GM12891 (cell line): ENCODE measurements at regions not wholly inside any gene's neighbourhood (a gene's known extent, or its start where the extent isn't known, plus 50 kb on each side); places are given as distances from the start of the nearest gene placed in this dataset.

ENCODE experiments used
- DNase-seq: peaks from one replicate; pipeline ENCODE4 v3.0.0; 2011; ENCODE audit warnings: low spot score; ENCODE audit not compliant: insufficient read length
- FAIRE-seq: peaks from 2 replicates; lab custom pipeline; 2011; peaks lifted over from hg19 to GRCh38; lab: Jason Lieb, UNC
- PAX5 ChIP-seq: IDR thresholded peaks from 2 replicates; pipeline ENCODE4 v1.6.1; 2011; ENCODE audit warnings: low read length, moderate library complexity, mild to moderate bottlenecking; ENCODE audit not compliant: insufficient read depth, severe bottlenecking
- POLR2A ChIP-seq: IDR thresholded peaks from 2 replicates; pipeline ENCODE4 v1.6.1; 2011; ENCODE audit warnings: low read depth, low read length, control low read depth
- POLR2AphosphoS5 ChIP-seq: IDR thresholded peaks from 2 replicates; pipeline ENCODE4 v1.6.1; 2011; ENCODE audit warnings: low read depth, low read length, control low read depth
- POU2F2 ChIP-seq: IDR thresholded peaks from 2 replicates; pipeline ENCODE4 v1.6.1; 2011; ENCODE audit warnings: low read depth, mild to moderate bottlenecking, control low read depth, low read length, moderate library complexity
- SPI1 ChIP-seq: IDR thresholded peaks from 2 replicates; pipeline ENCODE4 v1.6.1; 2011; ENCODE audit warnings: low read depth, low read length, control low read depth
- TAF1 ChIP-seq: IDR thresholded peaks from 2 replicates; pipeline ENCODE4 v1.6.1; 2011; ENCODE audit warnings: low read depth, low read length, control low read depth

- DNase-seq (no peak), FAIRE-seq (no peak)
- no peak for TF ChIP-seq SPI1
- no peak for TF ChIP-seq POLR2A
- TF ChIP-seq POU2F2: no peak
- no peak for TF ChIP-seq PAX5
- TF ChIP-seq POLR2AphosphoS5: no peak
Measured at GRCh38 chr12:126397660-126398059, 1332.4 kb downstream of the AACS start.

GRCh38 chr12:126400831-126401230, 1335.6 kb downstream of the AACS start:
- no peak for DNase-seq
- TF ChIP-seq POLR2A: no peak
- no peak for TF ChIP-seq POLR2AphosphoS5
- TF ChIP-seq PAX5: no peak
- TF ChIP-seq TAF1: no peak
- no peak for TF ChIP-seq SPI1
- TF ChIP-seq POU2F2: no peak
- no peak for FAIRE-seq

GRCh38 chr12:126404293-126404881, 1339.2 kb downstream of the AACS start:
- DNase-seq (no peak), FAIRE-seq (no peak)

DNA sequence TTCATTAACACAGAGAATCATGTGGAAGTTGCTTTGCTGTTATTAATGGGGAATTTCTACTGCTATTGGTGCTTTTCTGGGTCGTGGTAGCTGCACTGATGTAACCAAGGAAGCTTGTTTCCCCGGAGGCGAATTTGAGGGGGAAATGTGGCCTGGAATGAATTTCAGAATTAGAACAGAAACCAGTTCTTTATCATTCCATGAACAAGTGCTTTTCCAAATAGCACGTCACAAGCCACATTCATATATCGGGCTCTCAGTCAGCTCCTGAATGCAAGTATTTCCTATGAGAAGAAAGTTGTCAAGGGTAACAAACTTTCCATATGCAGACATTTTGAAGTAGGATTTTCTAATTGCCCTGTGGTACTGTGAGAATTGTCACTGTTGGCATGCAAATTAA, 1353.2 kb downstream of the AACS start:
- no peak for FAIRE-seq
- no peak for TF ChIP-seq POU2F2
- no peak for TF ChIP-seq TAF1
- no peak for TF ChIP-seq PAX5
- no peak for TF ChIP-seq POLR2A
- TF ChIP-seq SPI1: no peak
- TF ChIP-seq POLR2AphosphoS5: no peak
- no peak for DNase-seq

More at GRCh38 chr12:126404293-126404881, 1339.2 kb downstream of the AACS start:
- TF ChIP-seq TAF1 (no peak), PAX5 (no peak), POLR2A (no peak), SPI1 (no peak), POU2F2 (no peak), POLR2AphosphoS5 (no peak)

DNA sequence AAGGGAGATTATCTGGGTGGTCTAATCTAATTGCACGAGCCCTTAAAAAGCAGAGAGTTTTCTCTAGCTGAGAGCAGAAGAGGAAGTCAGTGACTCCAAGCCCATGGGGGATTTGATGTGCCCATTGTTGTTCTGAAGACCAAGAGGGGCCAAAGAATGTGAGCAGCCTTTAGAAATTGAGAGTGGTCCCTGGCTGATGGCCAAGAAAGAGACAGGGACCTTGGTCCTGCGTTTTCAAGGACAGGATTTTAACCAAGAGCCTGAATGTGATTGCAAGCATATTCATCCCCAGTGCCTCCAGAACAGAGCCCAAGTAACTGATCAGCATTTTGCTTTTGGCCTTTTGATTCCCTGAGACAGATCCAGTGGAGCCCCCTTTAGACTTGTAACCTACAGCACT, 1353.9 kb downstream of the AACS start:
- TF ChIP-seq POLR2AphosphoS5: no peak
- no peak for TF ChIP-seq POU2F2
- no peak for TF ChIP-seq SPI1
- TF ChIP-seq PAX5: no peak
- no peak for TF ChIP-seq POLR2A
- TF ChIP-seq TAF1: no peak
- FAIRE-seq: no peak
- DNase-seq: no peak

DNA sequence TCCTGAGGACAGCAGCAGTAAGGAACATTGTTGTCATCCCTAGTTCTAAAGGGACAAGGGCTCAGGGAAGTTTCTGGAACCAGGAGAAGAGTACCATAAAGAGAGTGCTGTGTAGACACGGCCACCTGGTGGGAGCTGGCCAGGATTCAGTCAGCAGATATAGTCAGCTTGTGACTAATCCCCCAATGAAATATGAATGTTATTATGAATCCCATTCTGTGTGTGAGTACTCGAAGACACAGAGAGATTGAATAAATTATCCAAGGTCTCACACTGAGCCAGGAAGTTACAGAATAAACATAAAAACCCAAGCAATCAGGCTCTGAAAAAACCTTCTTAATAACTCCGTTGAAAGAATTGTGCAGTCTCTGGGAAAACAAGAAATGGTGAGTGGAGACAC, 1359.5 kb downstream of the AACS start:
- FAIRE-seq (no peak), DNase-seq (no peak)
- no peak for TF ChIP-seq POU2F2
- no peak for TF ChIP-seq TAF1
- no peak for TF ChIP-seq SPI1
- no peak for TF ChIP-seq POLR2AphosphoS5
- TF ChIP-seq PAX5: no peak
- no peak for TF ChIP-seq POLR2A

DNA sequence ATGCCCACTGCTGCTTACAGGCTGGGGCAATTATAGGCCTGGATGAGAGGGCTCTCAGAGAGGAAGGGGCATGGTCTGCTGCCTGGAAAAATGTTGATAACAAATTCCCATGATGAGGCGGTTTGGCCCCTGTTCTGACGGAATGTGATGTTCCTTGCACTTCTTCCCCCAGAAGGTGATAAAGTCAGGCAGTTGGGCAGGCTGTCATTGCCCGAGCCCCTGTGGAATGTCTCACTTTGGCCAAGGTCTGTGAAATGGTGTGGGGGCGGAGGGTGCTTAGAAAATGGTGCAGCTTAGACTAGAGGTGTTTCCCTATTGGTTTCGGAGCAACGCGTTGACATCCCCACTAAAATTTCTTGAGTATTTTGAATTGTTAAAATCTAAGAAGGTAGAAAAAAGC, 1360.0 kb downstream of the AACS start:
- DNase-seq (no peak), FAIRE-seq (no peak)
- TF ChIP-seq PAX5 (no peak), SPI1 (no peak), POLR2A (no peak), POU2F2 (no peak), POLR2AphosphoS5 (no peak), TAF1 (no peak)

GRCh38 chr12:126428769-126429168, 1363.5 kb downstream of the AACS start:
- no peak for TF ChIP-seq POLR2A
- TF ChIP-seq POLR2AphosphoS5: no peak
- no peak for TF ChIP-seq POU2F2
- no peak for TF ChIP-seq PAX5
- TF ChIP-seq TAF1: no peak
- FAIRE-seq (no peak), DNase-seq (no peak)

- FAIRE-seq (no peak), DNase-seq (no peak)
- TF ChIP-seq TAF1: no peak
- no peak for TF ChIP-seq SPI1
- TF ChIP-seq POLR2A: no peak
- no peak for TF ChIP-seq PAX5
- TF ChIP-seq POLR2AphosphoS5: no peak
- TF ChIP-seq POU2F2: no peak
Measured at GRCh38 chr12:126430921-126431320, 1365.7 kb downstream of the AACS start.

DNA sequence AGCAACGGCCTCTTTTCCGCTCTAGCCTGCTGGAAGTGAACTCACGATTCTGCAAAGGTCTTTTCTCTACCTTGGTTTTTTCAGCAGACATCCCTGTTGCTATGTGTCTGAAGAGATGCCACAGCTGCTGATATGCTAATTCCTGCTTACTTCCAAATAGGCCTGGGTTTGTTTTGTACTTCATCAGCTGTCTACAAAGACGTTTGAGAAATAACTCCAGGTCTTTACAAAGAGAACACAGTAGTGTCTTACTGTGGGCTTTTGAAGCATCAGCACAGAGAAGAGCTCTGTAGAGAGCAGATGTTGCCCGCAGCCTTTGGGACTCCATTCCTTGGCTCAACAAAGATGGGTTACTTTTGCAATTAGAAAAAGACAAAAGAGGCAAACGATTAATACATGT, 1366.5 kb downstream of the AACS start:
- DNase-seq: no peak
- FAIRE-seq: no peak
- TF ChIP-seq TAF1 (no peak), PAX5 (no peak), POLR2A (no peak), SPI1 (no peak), POU2F2 (no peak), POLR2AphosphoS5 (no peak)

GRCh38 chr12:126432780-126433179, 1367.5 kb downstream of the AACS start:
- no peak for TF ChIP-seq SPI1
- FAIRE-seq (no peak), DNase-seq (no peak)
